Liver (tissue), 3 donors: ENCODE measurements at regions not wholly inside any gene's neighbourhood (a gene's known extent, or its start where the extent isn't known, plus 50 kb on each side); places are given as distances from the start of the nearest gene placed in this dataset.

Experiments
- CTCF ChIP-seq: fragments of 150-350 bp; IDR thresholded peaks from 2 replicates; pipeline ENCODE4 v1.5.1; 2017; ENCODE audit warnings: improper control_type of control experiment, low read depth, low read length; ENCODE audit not compliant: missing input control
- EGR1 ChIP-seq, 2 donors: IDR thresholded peaks; 2 replicates each; pipeline ENCODE4 v1.6.1; 2016 to 2018; ENCODE audit warnings: antibody characterized with exemption in 2 of 2, low read depth in 2 of 2
- GABPA ChIP-seq, 2 donors: IDR thresholded peaks in 1 of 2; conservative IDR thresholded peaks in 1 of 2; 2 replicates each; pipeline ENCODE4 v1.6.1; 2016; ENCODE audit warnings: antibody characterized with exemption in 2 of 2, mild to moderate bottlenecking in 1 of 2, moderate library complexity in 1 of 2
- REST ChIP-seq: IDR thresholded peaks from 2 replicates; pipeline ENCODE4 v1.6.1; 2016; ENCODE audit warnings: antibody characterized with exemption, mild to moderate bottlenecking
- TAF1 ChIP-seq: conservative IDR thresholded peaks from 2 replicates; pipeline ENCODE4 v1.6.1; 2016; ENCODE audit warnings: antibody characterized with exemption, mild to moderate bottlenecking
- YY1 ChIP-seq: IDR thresholded peaks from 2 replicates; pipeline ENCODE4 v1.6.1; 2016; ENCODE audit warnings: antibody characterized with exemption, mild to moderate bottlenecking
- TF ChIP-seq, protein P1 (sequence below): IDR thresholded peaks from 2 replicates; pipeline ENCODE4 v1.6.1; 2016; ENCODE audit warnings: antibody characterized with exemption
- donor health status: healthy.
- donor health status: healthy.

DNA sequence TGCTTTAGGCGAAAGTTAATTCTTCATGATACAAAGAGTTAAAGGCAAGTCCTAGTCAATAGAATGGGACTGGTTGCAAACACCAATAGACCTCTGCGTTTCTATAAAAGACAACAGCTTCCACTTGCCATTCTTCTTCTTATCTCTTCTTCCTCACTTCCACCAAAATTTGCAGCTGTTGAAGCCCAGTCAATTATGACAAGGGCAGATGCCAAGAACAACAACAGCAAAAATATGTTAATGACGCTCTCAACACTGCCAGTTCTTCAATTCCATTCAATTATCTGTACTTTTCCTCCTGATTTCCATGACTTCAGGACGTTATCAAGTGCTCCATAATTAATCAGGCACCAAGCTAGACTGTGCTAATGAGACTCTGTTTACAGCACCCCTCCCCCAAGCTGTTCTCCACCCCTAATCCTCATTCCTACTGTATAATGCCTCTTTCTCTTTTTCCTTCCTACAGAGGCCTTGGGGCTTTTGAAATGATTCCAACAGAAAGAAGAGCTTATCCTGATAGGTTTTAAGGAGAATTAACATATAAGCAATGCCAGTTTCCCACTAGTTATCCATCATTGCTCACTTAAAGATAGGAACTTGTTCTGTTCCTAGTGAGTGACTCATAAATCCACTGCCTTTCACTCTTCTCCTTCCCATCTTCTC lies 1160.5 kb downstream of the IGSF11 start:
- no peak for TF ChIP-seq CTCF
- no peak for TF ChIP-seq TAF1
- TF ChIP-seq YY1 = no peak
- TF ChIP-seq EGR1 (IDR thresholded peaks at IDR 0.05; ENCODE audit: low read depth in 2 of 2) = no peak
- no peak for TF ChIP-seq GABPA (IDR thresholded peaks at IDR 0.05 in 1 of 2, conservative IDR thresholded peaks at IDR 0.05 in 1 of 2)
- TF ChIP-seq, protein P1, sequence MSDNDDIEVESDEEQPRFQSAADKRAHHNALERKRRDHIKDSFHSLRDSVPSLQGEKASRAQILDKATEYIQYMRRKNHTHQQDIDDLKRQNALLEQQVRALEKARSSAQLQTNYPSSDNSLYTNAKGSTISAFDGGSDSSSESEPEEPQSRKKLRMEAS = no peak
- TF ChIP-seq REST = no peak
